HG03565 (cell line): ENCODE measurements at regions not wholly inside any gene's neighbourhood (a gene's known extent, or its start where the extent isn't known, plus 50 kb on each side); places are given as distances from the start of the nearest gene placed in this dataset.
A peak's percentile ranks its signal among the peaks of the same experiment; 100 is the strongest.

Source experiments
- ATAC-seq: cut with Tn5 transposase; IDR thresholded peaks from one replicate; pipeline ENCODE4 v1.9.1; 2021; ENCODE audit warnings: mild to moderate bottlenecking, moderate library complexity; ENCODE audit not compliant: unreplicated experiment

- no peak for ATAC-seq
These were observed 995.8 kb upstream of the ACO1 start for GRCh38 chr9:31388660-31389059.

GRCh38 chr9:31389075-31389474, 995.4 kb upstream of the ACO1 start:
- ATAC-seq = no peak

- peak; percentile 60 for ATAC-seq
These were observed 993.9 kb upstream of the ACO1 start for GRCh38 chr9:31390403-31391025.

GRCh38 chr9:31393240-31393639, 991.2 kb upstream of the ACO1 start:
- no peak for ATAC-seq

- peak; percentile 43 for ATAC-seq
These were observed 990.4 kb upstream of the ACO1 start for GRCh38 chr9:31394015-31394473.

GRCh38 chr9:31412081-31412480, 972.4 kb upstream of the ACO1 start:
- no peak for ATAC-seq

GRCh38 chr9:31415164-31415563, 969.3 kb upstream of the ACO1 start:
- ATAC-seq = no peak

GRCh38 chr9:31418419-31418818, 966.0 kb upstream of the ACO1 start:
- no peak for ATAC-seq

- peak; percentile 50 for ATAC-seq
These were observed 940.6 kb upstream of the ACO1 start for GRCh38 chr9:31443630-31444457.

- ATAC-seq = no peak
These were observed 939.1 kb upstream of the ACO1 start for GRCh38 chr9:31445357-31445756.

- peak; percentile 62 for ATAC-seq
These were observed 938.5 kb upstream of the ACO1 start for GRCh38 chr9:31445960-31446359.

GRCh38 chr9:31467075-31467474, 917.4 kb upstream of the ACO1 start:
- ATAC-seq = no peak

GRCh38 chr9:31470051-31470450, 914.4 kb upstream of the ACO1 start:
- ATAC-seq = no peak

- no peak for ATAC-seq
These were observed 913.4 kb upstream of the ACO1 start for GRCh38 chr9:31471010-31471409.

GRCh38 chr9:31486630-31487029, 897.8 kb upstream of the ACO1 start:
- ATAC-seq = no peak

- ATAC-seq = no peak
These were observed 893.8 kb upstream of the ACO1 start for GRCh38 chr9:31490551-31491106.

- ATAC-seq = no peak
These were observed 892.2 kb upstream of the ACO1 start for GRCh38 chr9:31492229-31492628.

- ATAC-seq = no peak
These were observed 884.0 kb upstream of the ACO1 start for GRCh38 chr9:31500422-31500821.

GRCh38 chr9:31519011-31519410, 865.4 kb upstream of the ACO1 start:
- ATAC-seq = peak; percentile 87

- no peak for ATAC-seq
These were observed 865.0 kb upstream of the ACO1 start for GRCh38 chr9:31519424-31519823.

- ATAC-seq = no peak
These were observed 864.6 kb upstream of the ACO1 start for GRCh38 chr9:31519826-31520225.
